Right atrium auricular region (tissue), 2 donors: ENCODE measurements at regions not wholly inside any gene's neighbourhood (a gene's known extent, or its start where the extent isn't known, plus 50 kb on each side); places are given as distances from the start of the nearest gene placed in this dataset.

Experiments used
- DNase-seq: peaks from one replicate; pipeline ENCODE4 v3.0.0-alpha.2; 2019; ENCODE audit warnings: low spot score
- H3K27ac ChIP-seq, 2 donors: fragments of 200-600 bp; sonication (generic); 1 replicate in 1 of 2; 2 replicates in 1 of 2; pipeline ENCODE4 v1.5.1; 2016 to 2019
- H3K27me3 ChIP-seq, 2 donors: fragments of 200-600 bp; sonication (generic); one replicate each; pipeline versions ENCODE4 v1.5.1 to v1.6.0; 2017 to 2019
- H3K36me3 ChIP-seq: fragments of 200-600 bp; sonication (generic); one replicate; pipeline ENCODE4 v1.5.1; 2016
- H3K4me1 ChIP-seq, 2 donors: fragments of 200-600 bp; sonication (generic); one replicate each; pipeline versions ENCODE4 v1.5.1 to v1.6.0; 2017 to 2019
- H3K4me3 ChIP-seq, 2 donors: fragments of 200-600 bp; sonication (generic); 1 replicate in 1 of 2; 2 replicates in 1 of 2; pipeline ENCODE4 v1.5.1; 2017 to 2019; ENCODE audit warnings: mild to moderate bottlenecking in 1 of 2, moderate library complexity in 1 of 2
- H3K9me3 ChIP-seq, 2 donors: fragments of 200-600 bp; sonication (generic); one replicate each; pipeline ENCODE4 v1.5.1; 2019
- CTCF ChIP-seq, 2 donors: fragments of 200-600 bp; sonication (generic); IDR thresholded peaks; one replicate each; pipeline ENCODE4 v1.5.1; 2019; ENCODE audit warnings: antibody characterized with exemption in 2 of 2

GRCh38 chr4:52235552-52236201 is 184.6 kb downstream of the SPATA18 start:
- H3K4me3 ChIP-seq = no peak overlapping the region
- no peak for TF ChIP-seq CTCF (IDR thresholded peaks at IDR 0.05)
- no peak for DNase-seq
- H3K27ac ChIP-seq = no peak overlapping the region
- no peaks in the 10 kb centered on the region for H3K27me3 ChIP-seq
- no peaks in the 10 kb centered on the region for H3K36me3 ChIP-seq
- H3K9me3 ChIP-seq = no peaks in the 10 kb centered on the region
- H3K4me1 ChIP-seq = no peaks in the 10 kb centered on the region

DNA sequence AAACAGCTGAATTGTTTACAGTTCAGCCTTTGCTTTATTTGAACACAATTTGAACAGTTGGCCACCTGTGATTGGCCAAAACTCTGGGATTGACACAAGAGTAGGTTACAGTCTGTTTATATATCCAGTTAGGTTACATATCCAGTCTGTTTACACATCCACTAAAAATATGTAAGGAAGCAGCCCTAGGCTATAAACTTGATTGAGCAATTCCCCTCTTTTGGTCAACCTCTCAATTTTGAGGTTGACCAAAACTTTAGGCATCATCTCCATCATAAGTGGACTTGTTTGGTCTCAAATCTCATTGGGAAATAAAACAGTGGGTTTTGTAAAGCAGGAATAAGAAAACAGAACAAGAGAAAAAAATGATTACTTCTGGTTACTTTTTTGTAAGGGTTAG is 190.8 kb downstream of the SPATA18 start:
- DNase-seq = no peak
- H3K4me3 ChIP-seq = no peak overlapping the region
- no peak for TF ChIP-seq CTCF (IDR thresholded peaks at IDR 0.05)

DNA sequence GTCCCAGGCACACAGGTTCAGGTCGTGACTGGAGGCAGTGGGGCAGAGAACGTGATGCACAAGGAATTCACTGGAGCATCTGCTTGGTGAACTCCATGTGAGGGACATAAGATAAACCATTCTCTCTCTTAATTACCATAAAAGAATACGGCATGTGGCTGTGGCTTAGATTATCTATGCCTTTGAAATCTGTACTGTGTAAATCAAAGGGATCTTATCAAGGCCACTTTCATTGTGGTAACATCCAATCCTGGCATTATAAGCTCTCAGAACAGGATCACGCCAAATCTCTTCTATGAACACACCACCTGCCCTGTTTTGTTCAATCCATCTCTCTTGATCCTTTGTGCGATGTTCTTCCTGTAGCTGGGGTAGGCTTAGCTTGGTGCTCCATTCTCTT is 192.3 kb downstream of the SPATA18 start:
- Histone ChIP-seq H3K36me3 (no peaks in the 10 kb centered on the region), H3K4me1 (peaks cover 0 to 9% of the 10 kb centered on the region in 2 donors), H3K27ac (no peak overlapping the region), H3K9me3 (no peaks in the 10 kb centered on the region), H3K4me3 (no peak overlapping the region), H3K27me3 (no peaks in the 10 kb centered on the region)
- TF ChIP-seq CTCF (IDR thresholded peaks at IDR 0.05) = no peak
- DNase-seq = no peak

More for the DNA sequence above, 190.8 kb downstream of the SPATA18 start:
- Histone ChIP-seq H3K4me1 (peaks cover 0 to 9% of the 10 kb centered on the region in 2 donors), H3K27ac (no peak overlapping the region), H3K36me3 (no peaks in the 10 kb centered on the region), H3K27me3 (no peaks in the 10 kb centered on the region), H3K9me3 (no peaks in the 10 kb centered on the region)

DNA sequence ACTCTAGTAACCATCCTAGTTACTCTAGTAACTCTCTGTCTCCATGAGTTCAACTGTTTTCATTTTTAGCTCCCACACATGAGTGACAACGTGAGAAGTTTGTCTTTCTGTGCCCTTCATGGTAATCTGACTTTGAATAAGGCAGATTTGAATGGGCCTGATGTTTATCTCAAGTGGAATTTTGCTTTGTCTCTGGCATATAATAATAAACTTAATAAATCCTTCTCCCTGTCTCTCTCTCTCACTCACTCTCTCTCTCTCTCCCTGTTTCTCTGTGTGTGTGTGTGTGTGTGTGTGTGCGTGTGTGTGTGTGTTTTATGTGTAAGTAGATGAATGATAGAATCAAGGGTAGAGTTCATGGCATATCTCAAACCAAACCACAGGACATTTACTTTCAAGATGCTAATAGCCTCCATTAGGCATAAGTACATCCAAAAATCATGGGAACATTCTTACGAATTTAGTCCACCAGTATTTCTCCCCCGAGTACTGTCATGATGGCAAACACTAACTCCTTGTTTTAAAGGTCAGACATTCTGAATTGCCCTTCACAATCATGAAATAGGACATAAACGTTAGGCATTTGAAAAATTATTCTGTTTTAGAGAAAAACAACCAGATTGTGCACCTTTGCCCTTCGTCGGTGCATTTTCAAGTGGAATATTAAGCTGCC is 193.1 kb downstream of the SPATA18 start:
- TF ChIP-seq CTCF (IDR thresholded peaks at IDR 0.05) = no peak
- no peaks in the 10 kb centered on the region for H3K36me3 ChIP-seq
- H3K9me3 ChIP-seq = no peaks in the 10 kb centered on the region
- H3K27me3 ChIP-seq = no peaks in the 10 kb centered on the region
- peaks cover 0 to 9% of the 10 kb centered on the region in 2 donors for H3K4me1 ChIP-seq
- H3K4me3 ChIP-seq = no peak overlapping the region
- no peak overlapping the region for H3K27ac ChIP-seq
- no peak for DNase-seq

DNA sequence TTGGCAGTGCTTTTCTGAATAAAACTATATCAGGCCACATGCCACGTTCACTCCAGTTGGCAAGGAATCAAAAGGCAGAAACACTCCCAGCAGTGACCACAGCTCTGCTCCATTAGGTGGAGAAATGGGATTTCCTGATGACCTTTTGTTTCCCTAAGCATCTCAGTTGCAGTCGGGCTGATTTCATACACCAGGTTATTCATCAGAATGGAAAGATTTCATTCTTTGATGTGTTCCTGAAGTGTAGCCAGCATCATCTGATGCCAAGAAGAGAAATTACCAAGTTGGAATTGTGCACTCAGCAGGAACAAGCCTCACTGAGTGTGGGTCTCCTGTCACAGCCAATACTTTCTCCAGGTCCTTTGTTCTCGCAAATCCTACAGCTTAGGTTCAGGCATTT is 193.7 kb downstream of the SPATA18 start:
- no peak overlapping the region for H3K4me3 ChIP-seq
- no peak overlapping the region for H3K27ac ChIP-seq
- DNase-seq = no peak
- H3K4me1 ChIP-seq = peaks cover 0 to 11% of the 10 kb centered on the region in 2 donors
- no peaks in the 10 kb centered on the region for H3K27me3 ChIP-seq
- no peak for TF ChIP-seq CTCF (IDR thresholded peaks at IDR 0.05)
- H3K36me3 ChIP-seq = no peaks in the 10 kb centered on the region
- no peaks in the 10 kb centered on the region for H3K9me3 ChIP-seq
